Uterus (tissue), 3 donors: ENCODE measurements at regions not wholly inside any gene's neighbourhood (a gene's known extent, or its start where the extent isn't known, plus 50 kb on each side); places are given as distances from the start of the nearest gene placed in this dataset. TPM values are rescaled to one million over a fixed set of nuclear protein-coding genes. Genes with fewer than 3 reads are reported as not detected.

Source experiments
- DNase-seq, 2 donors: peaks; one replicate each; pipeline ENCODE4 v3.0.0-alpha.2; 2019 to 2020
- H3K27ac ChIP-seq, 2 donors: fragments of 200-600 bp; sonication (generic); 1 replicate in 1 of 2; 2 replicates in 1 of 2; pipeline ENCODE4 v1.5.1; 2016 to 2018
- H3K27me3 ChIP-seq, 2 donors: fragments of 200-600 bp; sonication (generic); one replicate each; pipeline ENCODE4 v1.5.1; 2018 to 2019; ENCODE audit warnings: control low read depth in 1 of 2
- H3K36me3 ChIP-seq, 2 donors: fragments of 200-600 bp; sonication (generic); one replicate each; pipeline ENCODE4 v1.5.1; 2019; ENCODE audit warnings: control low read depth in 1 of 2
- H3K4me1 ChIP-seq, 2 donors: fragments of 200-600 bp; sonication (generic); one replicate each; pipeline ENCODE4 v1.5.1; 2018 to 2019; ENCODE audit warnings: control low read depth in 1 of 2
- H3K4me3 ChIP-seq, 2 donors: fragments of 200-600 bp; sonication (generic); 1 replicate in 1 of 2; 2 replicates in 1 of 2; pipeline ENCODE4 v1.5.1; 2018 to 2019; ENCODE audit warnings: mild to moderate bottlenecking in 1 of 2
- H3K9me3 ChIP-seq, 2 donors: fragments of 200-600 bp; sonication (generic); one replicate each; pipeline ENCODE4 v1.5.1; 2019; ENCODE audit warnings: control low read depth in 1 of 2
- POLR2A ChIP-seq, 2 donors: fragments of 450-650 bp; IDR thresholded peaks; one replicate each; pipeline ENCODE4 v1.6.1; 2016; ENCODE audit warnings: antibody characterized with exemption in 2 of 2, mild to moderate bottlenecking in 1 of 2, moderate library complexity in 1 of 2
- intact Hi-C: fragments of 100-400 bp; cut with DNase I; formaldehyde crosslinking; loops from one replicate; pipeline ENCODE4 v1.15.1; 2023; ENCODE audit warnings: low total_unique reads
- small RNA-seq: library from RNA; depleted of rRNA; stranded (forward); fragments of <200 nt; gene quantifications from one replicate; pipeline ENCODE3, GENCODE V24; 2016
- TF ChIP-seq, protein P1 (sequence below), 4 experiments: fragments of 200-600 bp in 2 of 4; fragments of 450-650 bp in 2 of 4; sonication (generic) in 2 of 4; IDR thresholded peaks; one replicate each; pipeline ENCODE4 v1.5.1; 2016 to 2019; ENCODE audit warnings: antibody characterized with exemption in 4 of 4, mild to moderate bottlenecking in 2 of 4, moderate library complexity in 1 of 4
- donor health status: DM: yes; HTN: yes; CAD: no.

DNA sequence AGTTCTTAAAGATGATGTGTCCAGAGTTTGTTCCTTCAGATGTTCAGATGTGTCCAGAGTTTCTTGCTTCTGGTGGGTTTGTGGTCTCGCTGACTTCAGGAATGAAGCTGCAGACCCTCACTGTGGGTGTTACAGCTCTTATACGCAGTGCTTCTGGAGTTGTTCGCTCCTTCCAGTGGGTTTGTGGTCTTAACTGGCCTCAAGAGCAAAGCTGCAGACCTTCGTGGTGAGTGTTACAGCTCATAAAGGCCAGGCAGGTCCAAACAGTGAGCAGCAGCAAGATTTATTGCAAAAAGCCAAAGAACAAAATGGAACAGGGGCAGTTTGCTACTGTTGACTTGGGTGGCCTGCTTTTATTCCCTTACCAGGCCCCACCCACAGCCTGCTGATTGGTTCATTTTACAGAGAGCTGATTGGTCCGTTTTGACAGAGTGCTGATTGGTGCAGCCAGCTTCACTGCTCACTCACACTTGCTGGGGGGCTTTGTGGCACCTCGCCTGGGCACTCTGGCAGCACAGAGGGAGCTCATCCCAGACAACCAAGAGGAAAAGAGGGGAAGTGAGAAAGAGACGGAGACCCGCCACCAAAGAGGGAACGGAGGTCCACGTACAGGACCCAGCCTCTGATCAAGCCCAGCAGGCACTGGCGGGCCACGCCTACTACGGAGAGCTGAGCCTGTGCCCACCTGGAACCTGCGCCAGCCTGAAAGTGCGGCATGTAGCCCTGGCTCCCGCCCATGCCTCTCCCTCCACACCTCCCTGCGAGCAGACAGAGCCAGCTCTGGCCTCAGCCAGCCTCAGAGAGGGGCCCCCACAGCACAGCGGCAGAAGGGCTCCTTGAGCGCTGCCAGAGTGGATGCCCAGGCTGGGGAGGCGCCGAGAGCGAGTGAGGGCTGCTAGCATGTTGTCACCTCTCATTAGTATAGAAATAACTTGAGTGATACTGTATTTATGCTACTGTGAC lies 55.8 kb upstream of the SEMA3C start:
- H3K27me3 ChIP-seq = no peaks in the 10 kb centered on the region
- intact Hi-C loops = no loop called here
- H3K36me3 ChIP-seq = no peaks in the 10 kb centered on the region
- no peak overlapping the region for H3K4me3 ChIP-seq
- DNase-seq = no peak
- no peaks in the 10 kb centered on the region for H3K9me3 ChIP-seq
- no peak overlapping the region for H3K27ac ChIP-seq
- TF ChIP-seq, protein P1, sequence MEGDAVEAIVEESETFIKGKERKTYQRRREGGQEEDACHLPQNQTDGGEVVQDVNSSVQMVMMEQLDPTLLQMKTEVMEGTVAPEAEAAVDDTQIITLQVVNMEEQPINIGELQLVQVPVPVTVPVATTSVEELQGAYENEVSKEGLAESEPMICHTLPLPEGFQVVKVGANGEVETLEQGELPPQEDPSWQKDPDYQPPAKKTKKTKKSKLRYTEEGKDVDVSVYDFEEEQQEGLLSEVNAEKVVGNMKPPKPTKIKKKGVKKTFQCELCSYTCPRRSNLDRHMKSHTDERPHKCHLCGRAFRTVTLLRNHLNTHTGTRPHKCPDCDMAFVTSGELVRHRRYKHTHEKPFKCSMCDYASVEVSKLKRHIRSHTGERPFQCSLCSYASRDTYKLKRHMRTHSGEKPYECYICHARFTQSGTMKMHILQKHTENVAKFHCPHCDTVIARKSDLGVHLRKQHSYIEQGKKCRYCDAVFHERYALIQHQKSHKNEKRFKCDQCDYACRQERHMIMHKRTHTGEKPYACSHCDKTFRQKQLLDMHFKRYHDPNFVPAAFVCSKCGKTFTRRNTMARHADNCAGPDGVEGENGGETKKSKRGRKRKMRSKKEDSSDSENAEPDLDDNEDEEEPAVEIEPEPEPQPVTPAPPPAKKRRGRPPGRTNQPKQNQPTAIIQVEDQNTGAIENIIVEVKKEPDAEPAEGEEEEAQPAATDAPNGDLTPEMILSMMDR (IDR thresholded peaks at IDR 0.05) = no peak
- no peak for TF ChIP-seq POLR2A (IDR thresholded peaks at IDR 0.05)
- no peaks in the 10 kb centered on the region for H3K4me1 ChIP-seq

DNA sequence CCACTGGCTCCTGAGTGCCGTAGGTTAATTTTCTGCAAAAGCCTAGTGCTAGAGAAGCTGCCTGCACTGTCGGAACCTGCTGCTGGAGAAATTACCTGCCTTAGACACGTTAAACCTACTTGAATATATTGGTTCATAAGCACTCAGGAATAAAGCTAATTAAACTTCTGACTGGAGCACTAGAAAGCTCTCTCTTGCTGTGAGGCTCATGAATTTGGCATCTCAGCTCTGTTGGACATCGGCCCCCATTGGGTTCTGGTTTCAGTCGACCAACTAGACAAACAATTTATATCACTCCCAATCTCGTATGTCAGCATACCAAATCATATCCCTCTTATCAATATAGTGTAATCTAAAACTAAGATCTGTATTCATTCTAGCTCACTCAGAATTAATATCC lies 52.4 kb upstream of the SEMA3C start:
- no peak overlapping the region for H3K27ac ChIP-seq
- no peaks in the 10 kb centered on the region for H3K9me3 ChIP-seq
- H3K36me3 ChIP-seq = no peaks in the 10 kb centered on the region
- TF ChIP-seq, protein P1 (IDR thresholded peaks at IDR 0.05) = no peak
- no peak for TF ChIP-seq POLR2A (IDR thresholded peaks at IDR 0.05)
- DNase-seq = no peak
- intact Hi-C loops = no loop called here
- no peaks in the 10 kb centered on the region for H3K4me1 ChIP-seq
- H3K4me3 ChIP-seq = no peak overlapping the region
- H3K27me3 ChIP-seq = no peaks in the 10 kb centered on the region

Small RNA genes in the stretch of these regions (small RNA-seq; reads per million reads assigned to genes)
- not detected for gene AC004866.1
